Stomach (tissue), 8 donors: ENCODE measurements at regions not wholly inside any gene's neighbourhood (a gene's known extent, or its start where the extent isn't known, plus 50 kb on each side); places are given as distances from the start of the nearest gene placed in this dataset.
"Not testable (repeated sequence)": the region's sequence is repeated elsewhere in the genome, so short reads cannot be mapped to it uniquely, and the experiment has no call there.

ENCODE experiments used
- DNase-seq, 2 donors: peaks; one replicate each; pipeline versions ENCODE4 v3.0.0 to v3.0.0-alpha.2; 2013 to 2019
- H3K27ac ChIP-seq, 5 donors: fragments of 200-600 bp in 4 of 5; sonication (generic) in 4 of 5; one replicate each; pipeline ENCODE4 v1.5.1; 2013 to 2019; ENCODE audit warnings: mild to moderate bottlenecking in 1 of 5, moderate library complexity in 1 of 5
- H3K27me3 ChIP-seq, 3 donors: fragments of 200-600 bp; sonication (generic); one replicate each; pipeline ENCODE4 v1.5.1; 2017 to 2019; ENCODE audit warnings: mixed run types in 1 of 3
- H3K36me3 ChIP-seq, 4 donors: fragments of 200-600 bp; sonication (generic); 1 replicate in 3 of 4; 2 replicates in 1 of 4; pipeline ENCODE4 v1.5.1; 2016 to 2019
- H3K4me1 ChIP-seq, 4 donors: fragments of 200-600 bp; sonication (generic); one replicate each; pipeline ENCODE4 v1.5.1; 2016 to 2019
- H3K4me3 ChIP-seq, 4 donors: fragments of 200-600 bp; sonication (generic) in 3 of 4; one replicate each; pipeline ENCODE4 v1.5.1; 2016 to 2019; ENCODE audit warnings: mild to moderate bottlenecking in 1 of 4
- H3K9me3 ChIP-seq, 4 donors: fragments of 200-600 bp; sonication (generic); one replicate each; pipeline ENCODE4 v1.5.1; 2016 to 2019
- EP300 ChIP-seq: sonication (generic); formaldehyde crosslinking; IDR thresholded peaks from one replicate; pipeline ENCODE4 v1.6.1; 2017; ENCODE audit warnings: antibody characterized with exemption
- POLR2A ChIP-seq, 4 donors: fragments of 450-650 bp; IDR thresholded peaks; one replicate each; pipeline ENCODE4 v1.6.1; 2016; ENCODE audit warnings: antibody characterized with exemption in 4 of 4, control low read depth in 2 of 4, mild to moderate bottlenecking in 1 of 4, moderate library complexity in 1 of 4
- POLR2AphosphoS5 ChIP-seq, 3 donors: sonication (generic); formaldehyde crosslinking; IDR thresholded peaks; one replicate each; pipeline ENCODE4 v1.6.1; 2016; ENCODE audit warnings: antibody characterized with exemption in 3 of 3
- whole genome bisulfite sequencing, 5 donors: extraction: QIAGEN DNeasy Blood & Tissue Kit in 3 of 5; methylation state at CpG; one replicate each; pipeline versions ENCODE4 v1.1.5 to v1.1.7; 2013 to 2018; 5-methylcytosine and 5-hydroxymethylcytosine counted together
- intact Hi-C: fragments of 100-400 bp; cut with DNase I; formaldehyde crosslinking; loops from one replicate; pipeline ENCODE4 v1.15.1; 2023; ENCODE audit warnings: low total_unique reads
- TF ChIP-seq, protein P1 (sequence below), 7 experiments: fragments of 450-650 bp in 4 of 7; fragments of 200-600 bp in 3 of 7; sonication (generic) in 3 of 7; IDR thresholded peaks; one replicate each; pipeline ENCODE4 v1.5.1; 2016 to 2019; ENCODE audit warnings: antibody characterized with exemption in 7 of 7, control low read depth in 2 of 7, mild to moderate bottlenecking in 1 of 7
- donor health status: healthy with polysubstance abuse.
- donor health status: Bipolar disorder and iron deficiency.
- donor health status: healthy.

DNA sequence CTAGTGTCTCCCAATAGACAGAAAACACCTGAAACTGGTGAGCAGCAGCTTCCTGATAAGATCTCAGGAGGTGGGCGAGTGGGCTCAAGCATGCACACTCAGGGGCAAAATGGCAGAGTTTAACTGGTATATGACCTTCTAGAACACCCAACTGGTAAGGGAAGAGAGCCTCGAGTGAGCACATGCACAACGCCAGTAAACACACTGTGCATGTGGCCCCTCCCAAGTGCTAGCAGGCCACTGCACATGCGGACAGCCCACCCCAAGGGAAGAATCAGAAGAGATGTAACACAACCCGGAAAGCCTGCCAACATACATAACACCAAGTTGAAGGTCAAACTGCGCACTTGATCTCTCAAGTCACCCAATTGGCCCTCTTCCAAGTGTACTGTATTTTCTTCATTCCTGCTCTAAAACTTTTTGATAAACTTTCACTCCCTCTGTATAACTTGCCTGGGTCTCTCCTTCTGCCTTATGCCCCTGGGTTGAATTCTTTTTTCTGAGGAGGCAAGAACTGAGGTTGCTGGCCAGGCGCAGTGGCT lies 138.2 kb downstream of the GLUL start:
- H3K27ac ChIP-seq: no peak overlapping the region
- WGBS, 5 donors: 61 to 82% (median 76%) methylated on average over 7 of the region's 7 CpGs
- peak in 1 of 2 donors; percentile 50 for DNase-seq
- H3K36me3 ChIP-seq: no peaks in the 10 kb centered on the region
- no peaks in the 10 kb centered on the region for H3K27me3 ChIP-seq
- H3K4me3 ChIP-seq: no peak overlapping the region
- intact Hi-C loops: no loop called here
- no peaks in the 10 kb centered on the region for H3K9me3 ChIP-seq
- no peak for TF ChIP-seq POLR2AphosphoS5 (IDR thresholded peaks at IDR 0.05)
- TF ChIP-seq POLR2A (IDR thresholded peaks at IDR 0.05): no peak
- TF ChIP-seq, protein P1, sequence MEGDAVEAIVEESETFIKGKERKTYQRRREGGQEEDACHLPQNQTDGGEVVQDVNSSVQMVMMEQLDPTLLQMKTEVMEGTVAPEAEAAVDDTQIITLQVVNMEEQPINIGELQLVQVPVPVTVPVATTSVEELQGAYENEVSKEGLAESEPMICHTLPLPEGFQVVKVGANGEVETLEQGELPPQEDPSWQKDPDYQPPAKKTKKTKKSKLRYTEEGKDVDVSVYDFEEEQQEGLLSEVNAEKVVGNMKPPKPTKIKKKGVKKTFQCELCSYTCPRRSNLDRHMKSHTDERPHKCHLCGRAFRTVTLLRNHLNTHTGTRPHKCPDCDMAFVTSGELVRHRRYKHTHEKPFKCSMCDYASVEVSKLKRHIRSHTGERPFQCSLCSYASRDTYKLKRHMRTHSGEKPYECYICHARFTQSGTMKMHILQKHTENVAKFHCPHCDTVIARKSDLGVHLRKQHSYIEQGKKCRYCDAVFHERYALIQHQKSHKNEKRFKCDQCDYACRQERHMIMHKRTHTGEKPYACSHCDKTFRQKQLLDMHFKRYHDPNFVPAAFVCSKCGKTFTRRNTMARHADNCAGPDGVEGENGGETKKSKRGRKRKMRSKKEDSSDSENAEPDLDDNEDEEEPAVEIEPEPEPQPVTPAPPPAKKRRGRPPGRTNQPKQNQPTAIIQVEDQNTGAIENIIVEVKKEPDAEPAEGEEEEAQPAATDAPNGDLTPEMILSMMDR (IDR thresholded peaks at IDR 0.05): no peak
- TF ChIP-seq EP300: no peak
- H3K4me1 ChIP-seq: peaks cover 0 to 22% (median 8%) of the 10 kb centered on the region in 4 donors

DNA sequence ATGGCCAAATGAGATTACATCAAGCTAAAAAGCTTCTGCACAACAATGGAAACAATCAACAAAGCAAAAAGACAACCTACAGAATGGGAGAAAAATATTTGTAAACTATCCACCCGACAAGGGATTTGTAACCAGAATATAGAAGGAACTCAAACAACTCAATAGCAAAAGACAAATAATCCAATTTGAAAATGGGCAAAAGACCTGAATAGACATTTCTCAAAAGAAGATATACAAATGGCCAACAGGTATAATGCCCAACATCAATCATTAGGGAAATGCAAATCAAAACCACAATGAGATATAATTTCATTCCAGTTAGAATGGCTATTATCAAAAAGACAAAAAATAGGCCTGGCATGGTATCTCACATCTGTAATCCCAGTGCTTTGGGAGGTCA lies 140.0 kb downstream of the GLUL start:
- Histone ChIP-seq H3K4me1 (peaks cover 0 to 11% (median 7%) of the 10 kb centered on the region in 4 donors), H3K4me3 (no peak overlapping the region), H3K36me3 (no peaks in the 10 kb centered on the region), H3K9me3 (no peaks in the 10 kb centered on the region), H3K27ac (no peak overlapping the region), H3K27me3 (no peaks in the 10 kb centered on the region)
- WGBS, 5 donors: 77 to 96% (median 85%) methylated on average over 1 of the region's 1 CpG
- no peak for DNase-seq
- TF ChIP-seq POLR2AphosphoS5 (IDR thresholded peaks at IDR 0.05) (no peak), EP300 (no peak), POLR2A (IDR thresholded peaks at IDR 0.05) (no peak)
- TF ChIP-seq, protein P1 (IDR thresholded peaks at IDR 0.05): no peak
- intact Hi-C loops: no loop called here

DNA sequence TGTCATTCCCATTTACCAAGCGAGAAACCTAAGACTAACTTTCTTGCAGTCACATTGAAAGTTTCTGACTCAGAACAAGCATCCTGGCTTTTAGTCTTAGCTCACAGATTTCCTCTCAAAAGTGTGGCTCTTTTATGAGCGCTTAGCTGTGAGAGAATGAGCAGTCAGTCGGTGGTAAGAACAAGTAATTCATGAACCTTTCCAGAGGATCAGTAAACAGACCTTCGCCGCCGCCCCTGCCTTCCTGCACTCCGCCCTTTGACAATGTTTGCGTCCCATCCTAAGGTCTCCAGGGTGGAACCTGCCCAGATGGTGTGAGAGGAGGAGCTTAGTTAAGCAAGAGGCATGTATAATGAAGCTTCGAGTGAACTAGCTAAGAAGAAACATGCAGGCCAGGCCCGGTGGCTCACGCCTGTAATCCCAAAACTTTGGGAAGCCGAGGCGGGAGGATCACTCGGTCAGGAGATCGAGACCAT lies 142.4 kb downstream of the GLUL start:
- Histone ChIP-seq H3K27ac (peak overlapping the region in 4 of 5 donors; percentile 28 to 62 (median 56)), H3K9me3 (no peaks in the 10 kb centered on the region), H3K4me3 (no peak overlapping the region), H3K4me1 (peaks cover 0 to 11% (median 7%) of the 10 kb centered on the region in 4 donors), H3K27me3 (no peaks in the 10 kb centered on the region), H3K36me3 (no peaks in the 10 kb centered on the region)
- WGBS, 5 donors: 32 to 54% (median 41%) methylated on average over 14 to 15 of the region's 15 CpGs
- intact Hi-C loops: no loop called here
- peak; percentile 72 to 81 for DNase-seq
- peak in 2 of 3 donors; percentile 28 to 75 for TF ChIP-seq POLR2AphosphoS5 (IDR thresholded peaks at IDR 0.05)
- no peak for TF ChIP-seq POLR2A (IDR thresholded peaks at IDR 0.05)

DNA sequence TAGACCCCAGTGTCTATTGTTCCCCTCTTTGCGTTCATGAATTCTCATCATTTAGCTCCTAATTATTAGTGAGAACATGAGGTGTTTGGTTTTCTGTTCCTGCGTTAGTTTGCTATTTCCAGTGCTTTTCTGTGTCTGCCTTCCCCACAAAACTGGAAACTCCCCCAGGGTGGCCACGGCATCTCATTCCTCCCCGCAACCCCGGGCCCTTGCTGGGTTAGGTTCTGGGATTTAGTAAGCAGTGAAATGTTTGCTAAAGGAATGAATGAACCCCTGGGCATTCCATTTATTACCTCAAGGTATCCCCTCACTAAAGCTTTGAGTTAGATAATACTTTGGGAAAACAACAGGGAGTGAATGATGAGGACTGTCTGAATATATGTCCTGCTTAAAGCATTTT lies 142.9 kb downstream of the GLUL start:
- no peak for DNase-seq
- H3K4me1 ChIP-seq: peaks cover 0 to 11% (median 7%) of the 10 kb centered on the region in 4 donors
- H3K4me3 ChIP-seq: no peak overlapping the region
- H3K27me3 ChIP-seq: no peaks in the 10 kb centered on the region
- TF ChIP-seq POLR2A (IDR thresholded peaks at IDR 0.05) (no peak), POLR2AphosphoS5 (IDR thresholded peaks at IDR 0.05) (no peak), EP300 (no peak)
- TF ChIP-seq, protein P1 (IDR thresholded peaks at IDR 0.05): no peak
- H3K9me3 ChIP-seq: no peaks in the 10 kb centered on the region
- H3K36me3 ChIP-seq: no peaks in the 10 kb centered on the region
- peak overlapping the region in 4 of 5 donors; percentile 55 to 77 (median 60) for H3K27ac ChIP-seq
- 74 to 82% (median 76%) methylated on average over 5 of the region's 5 CpGs for WGBS, 5 donors
- intact Hi-C loops: no loop called here

DNA sequence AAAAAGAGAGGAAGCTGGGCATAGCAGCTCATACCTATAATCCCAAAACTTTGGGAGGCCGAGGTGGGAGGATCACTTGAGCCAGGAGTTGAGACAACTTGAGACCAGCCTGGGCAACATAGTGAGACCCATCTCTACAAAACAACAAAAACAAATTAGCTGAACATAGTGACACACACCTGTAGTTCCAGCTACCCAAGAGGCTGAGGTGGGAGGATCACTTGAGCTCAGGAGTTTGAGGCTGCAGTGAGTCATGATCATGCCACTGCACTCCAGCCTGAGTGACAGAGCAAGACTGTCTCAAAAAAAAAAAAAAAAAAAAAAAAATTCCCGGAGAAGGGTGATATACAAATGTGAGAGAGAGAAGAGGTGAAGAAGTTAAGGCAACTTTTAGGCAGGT lies 143.8 kb downstream of the GLUL start:
- intact Hi-C loops, H3K27ac ChIP-seq, H3K36me3 ChIP-seq, H3K4me3 ChIP-seq, H3K27me3 ChIP-seq, DNase-seq, H3K9me3 ChIP-seq: not testable (repeated sequence)
- WGBS, 5 donors: 77 to 95% (median 89%) methylated on average over 2 of the region's 2 CpGs
- peaks cover 0 to 11% (median 7%) of the 10 kb centered on the region in 4 donors for H3K4me1 ChIP-seq
